Endothelial cell of umbilical vein (primary cell): ENCODE measurements at regions not wholly inside any gene's neighbourhood (a gene's known extent, or its start where the extent isn't known, plus 50 kb on each side); places are given as distances from the start of the nearest gene placed in this dataset.

Source experiments
- BruUV-seq: library from RNA; stranded (reverse); fragments of 400-500 nt; replicated peaks from 2 replicates; lab custom pipeline; 2021; lab: Mats Ljungman, UMichigan
- CTCF ChIA-PET: fragments of 300-600, 350-600 bp; sonication (Branson Sonifier 250); formaldehyde crosslinking; loops from one replicate; lab custom pipeline; 2021; ENCODE audit warnings: antibody characterized with exemption, inconsistent platforms; lab: Charles Lee
- POLR2A ChIA-PET: fragments of 300-600, 350-600 bp; sonication (Branson Sonifier 250); formaldehyde crosslinking; loops from one replicate; lab custom pipeline; 2021; ENCODE audit warnings: antibody characterized with exemption, inconsistent platforms; lab: Charles Lee
- DNase-seq: peaks from one replicate; pipeline ENCODE4 v3.0.0-alpha.2; 2011; ENCODE audit warnings: low read depth, low spot score
- FAIRE-seq: peaks from 2 replicates; lab custom pipeline; 2011; peaks lifted over from hg19 to GRCh38; lab: Jason Lieb, UNC
- H2AFZ ChIP-seq: 2 replicates; pipeline ENCODE4 v1.6.0; 2012; ENCODE audit warnings: low read depth, low read length, control low read depth, inconsistent platforms
- H3K27ac ChIP-seq: 2 replicates; pipeline ENCODE4 v1.5.1; 2011; ENCODE audit warnings: low read depth, mild to moderate bottlenecking, control low read depth, low read length, moderate library complexity; ENCODE audit not compliant: insufficient read depth
- H3K27me3 ChIP-seq, 2 experiments: 2 replicates each; pipeline versions ENCODE4 v1.6.0 to v1.6.1; 2011; ENCODE audit warnings: low read length in 2 of 2, mixed read lengths in 1 of 2; ENCODE audit not compliant: control insufficient read depth in 2 of 2, insufficient read depth in 2 of 2
- H3K36me3 ChIP-seq, 2 experiments: 2 replicates in 1 of 2; 3 replicates in 1 of 2; pipeline ENCODE4 v1.5.1; 2011; ENCODE audit warnings: low read length in 2 of 2, mild to moderate bottlenecking in 1 of 2, moderate library complexity in 1 of 2; ENCODE audit not compliant: control insufficient read depth in 2 of 2, insufficient read depth in 2 of 2; ENCODE audit errors: extremely low read depth in 1 of 2
- H3K4me1 ChIP-seq: 3 replicates; pipeline ENCODE4 v1.5.1; 2011; ENCODE audit warnings: mild to moderate bottlenecking, low read length; ENCODE audit not compliant: control insufficient read depth, insufficient read depth; ENCODE audit errors: extremely low read depth
- H3K4me2 ChIP-seq: 2 replicates; pipeline ENCODE4 v1.6.1; 2011; ENCODE audit warnings: low read length, control low read depth, mixed read lengths; ENCODE audit not compliant: insufficient read depth
- H3K4me3 ChIP-seq, 3 experiments: fragments of 200-600 bp in 1 of 3; sonication (generic), shearing (Covaris generic) in 1 of 3; replicated peaks in 1 of 3; 2 replicates each; pipeline ENCODE4 v1.5.1; 2011 to 2016; ENCODE audit warnings: control low read depth in 3 of 3, low read length in 3 of 3, mild to moderate bottlenecking in 2 of 3, inconsistent platforms in 1 of 3, low read depth in 1 of 3, moderate library complexity in 1 of 3; ENCODE audit not compliant: insufficient read depth in 1 of 3
- H3K79me2 ChIP-seq: 2 replicates; pipeline ENCODE4 v1.6.0; 2012; ENCODE audit warnings: low read length, inconsistent platforms; ENCODE audit not compliant: control insufficient read depth, insufficient read depth
- H3K9ac ChIP-seq: replicated peaks from 2 replicates; pipeline ENCODE3; 2011; ENCODE audit warnings: low read length, control low read depth; ENCODE audit not compliant: insufficient read depth; ENCODE audit errors: extremely low read depth
- H3K9me1 ChIP-seq: replicated peaks from 3 replicates; pipeline ENCODE4 v1.6.0; 2011; ENCODE audit warnings: mild to moderate bottlenecking, low read length; ENCODE audit not compliant: control insufficient read depth, insufficient read depth; ENCODE audit errors: extremely low read depth
- H3K9me3 ChIP-seq: replicated peaks from 2 replicates; pipeline ENCODE4 v1.5.1; 2012; ENCODE audit warnings: low read length, inconsistent platforms; ENCODE audit not compliant: control insufficient read depth, insufficient read depth
- H4K20me1 ChIP-seq: replicated peaks from 2 replicates; pipeline ENCODE3; 2011; ENCODE audit warnings: mild to moderate bottlenecking, low read length; ENCODE audit not compliant: control insufficient read depth, insufficient read depth; ENCODE audit errors: extremely low read depth
- EZH2 ChIP-seq: IDR thresholded peaks from 2 replicates; pipeline ENCODE4 v1.6.1; 2012; ENCODE audit warnings: borderline replicate concordance, low read depth, mild to moderate bottlenecking, moderate library complexity, low read length, inconsistent platforms; ENCODE audit not compliant: severe bottlenecking
- FOS ChIP-seq: IDR thresholded peaks from 2 replicates; pipeline ENCODE4 v1.6.1; 2011; ENCODE audit warnings: mild to moderate bottlenecking, low read length, moderate library complexity, borderline replicate concordance; ENCODE audit not compliant: insufficient read depth
- GATA2 ChIP-seq: IDR thresholded peaks from 2 replicates; pipeline ENCODE4 v1.7.0; 2011; ENCODE audit warnings: low read depth, mild to moderate bottlenecking, moderate library complexity, mixed read lengths, low read length; ENCODE audit not compliant: insufficient read length, insufficient read depth
- JUN ChIP-seq: IDR thresholded peaks from 2 replicates; pipeline ENCODE4 v1.6.1; 2011; ENCODE audit warnings: borderline replicate concordance, low read depth; ENCODE audit not compliant: insufficient read length, insufficient read depth
- MYC ChIP-seq: IDR thresholded peaks from one replicate; pipeline ENCODE4 v1.6.1; 2011; ENCODE audit warnings: mild to moderate bottlenecking, low read depth, low read length
- POLR2A ChIP-seq: IDR thresholded peaks from 2 replicates; pipeline ENCODE4 v1.6.1; 2012; ENCODE audit warnings: low read depth, mild to moderate bottlenecking, control low read depth, low read length
- POLR2AphosphoS5 ChIP-seq: IDR thresholded peaks from 2 replicates; pipeline ENCODE4 v1.6.1; 2012; ENCODE audit warnings: low read depth, mild to moderate bottlenecking, control low read depth, low read length, moderate library complexity; ENCODE audit not compliant: insufficient read depth
- dilution Hi-C: fragments of 300-500 bp; cut with MboI; formaldehyde crosslinking; loops from one replicate; pipeline ENCODE4 v1.15.0; 2019; ENCODE audit warnings: low sequenced_read_pairs; ENCODE audit not compliant: extremely low pct_ligation_motif_present
- intact Hi-C: fragments of 100-400 bp; cut with micrococcal nuclease; formaldehyde crosslinking; loops from one replicate; pipeline ENCODE4 v1.10.0; 2022
- TF ChIP-seq, protein P1 (sequence below), 2 donors: IDR thresholded peaks; 1 replicate in 1 of 2; 2 replicates in 1 of 2; pipeline ENCODE4 v1.5.1; 2011; ENCODE audit warnings: low read length in 2 of 2, mild to moderate bottlenecking in 2 of 2, moderate library complexity in 2 of 2, control low read depth in 1 of 2, inconsistent platforms in 1 of 2, low read depth in 1 of 2; ENCODE audit not compliant: insufficient read depth in 1 of 2; ENCODE audit errors: extremely low read depth in 1 of 2
- TF ChIP-seq, protein P2 (sequence below): IDR thresholded peaks from 2 replicates; pipeline ENCODE4 v1.6.1; 2011; ENCODE audit not compliant: insufficient read depth, insufficient read length

DNA sequence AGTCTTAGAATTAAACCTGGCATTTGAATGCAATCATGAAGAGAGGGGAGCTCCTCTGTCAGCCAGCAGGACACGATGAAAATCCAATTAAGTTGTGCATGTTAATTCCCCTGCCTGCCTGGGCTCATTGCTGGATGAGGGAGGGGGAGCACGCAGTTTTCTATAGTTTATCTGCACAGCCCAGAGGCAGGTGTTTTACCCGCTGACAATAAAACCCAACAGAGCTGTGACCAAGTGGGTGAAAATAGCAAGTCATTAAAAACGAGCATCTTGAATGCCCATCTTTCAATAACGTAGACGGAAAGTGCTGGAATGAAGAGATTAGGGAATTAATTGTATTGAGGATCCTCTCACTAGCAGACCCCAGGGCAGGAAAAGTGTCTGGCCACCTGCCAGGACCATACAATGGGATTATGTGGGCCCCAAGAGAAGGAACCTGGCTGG lies 100.1 kb upstream of the FAM20C start:
- Histone ChIP-seq H3K36me3 (no peaks in the 10 kb centered on the region), H2AFZ (no peak overlapping the region), H3K4me1 (peaks cover 29% of the 10 kb centered on the region), H4K20me1 (no peaks in the 10 kb centered on the region), H3K27me3 (no peaks in the 10 kb centered on the region), H3K79me2 (no peaks in the 10 kb centered on the region), H3K9ac (no peak overlapping the region), H3K9me1 (no peaks in the 10 kb centered on the region), H3K27ac (no peak overlapping the region), H3K4me3 (no peak overlapping the region), H3K9me3 (no peaks in the 10 kb centered on the region), H3K4me2 (no peak overlapping the region)
- TF ChIP-seq, protein P1, sequence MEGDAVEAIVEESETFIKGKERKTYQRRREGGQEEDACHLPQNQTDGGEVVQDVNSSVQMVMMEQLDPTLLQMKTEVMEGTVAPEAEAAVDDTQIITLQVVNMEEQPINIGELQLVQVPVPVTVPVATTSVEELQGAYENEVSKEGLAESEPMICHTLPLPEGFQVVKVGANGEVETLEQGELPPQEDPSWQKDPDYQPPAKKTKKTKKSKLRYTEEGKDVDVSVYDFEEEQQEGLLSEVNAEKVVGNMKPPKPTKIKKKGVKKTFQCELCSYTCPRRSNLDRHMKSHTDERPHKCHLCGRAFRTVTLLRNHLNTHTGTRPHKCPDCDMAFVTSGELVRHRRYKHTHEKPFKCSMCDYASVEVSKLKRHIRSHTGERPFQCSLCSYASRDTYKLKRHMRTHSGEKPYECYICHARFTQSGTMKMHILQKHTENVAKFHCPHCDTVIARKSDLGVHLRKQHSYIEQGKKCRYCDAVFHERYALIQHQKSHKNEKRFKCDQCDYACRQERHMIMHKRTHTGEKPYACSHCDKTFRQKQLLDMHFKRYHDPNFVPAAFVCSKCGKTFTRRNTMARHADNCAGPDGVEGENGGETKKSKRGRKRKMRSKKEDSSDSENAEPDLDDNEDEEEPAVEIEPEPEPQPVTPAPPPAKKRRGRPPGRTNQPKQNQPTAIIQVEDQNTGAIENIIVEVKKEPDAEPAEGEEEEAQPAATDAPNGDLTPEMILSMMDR (IDR thresholded peaks at IDR 0.05; ENCODE audit: extremely low read depth in 1 of 2, insufficient read depth in 1 of 2, low read depth in 1 of 2, low read length in 2 of 2): no peak
- TF ChIP-seq MYC: no peak
- no peak for TF ChIP-seq GATA2
- TF ChIP-seq JUN: no peak
- no peak for TF ChIP-seq POLR2AphosphoS5
- no peak for TF ChIP-seq FOS
- TF ChIP-seq, protein P2, sequence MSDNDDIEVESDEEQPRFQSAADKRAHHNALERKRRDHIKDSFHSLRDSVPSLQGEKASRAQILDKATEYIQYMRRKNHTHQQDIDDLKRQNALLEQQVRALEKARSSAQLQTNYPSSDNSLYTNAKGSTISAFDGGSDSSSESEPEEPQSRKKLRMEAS: no peak
- TF ChIP-seq EZH2: no peak
- no peak for TF ChIP-seq POLR2A
- ChIA-PET CTCF (no interaction called here), POLR2A (no interaction called here)
- no TSS peak for BruUV-seq
- DNase-seq (no peak), FAIRE-seq (no peak)
- dilution Hi-C loops: no loop called here
- intact Hi-C loops: no loop called here
